ENCODE measurements at regions not wholly inside any gene's neighbourhood (a gene's known extent, or its start where the extent isn't known, plus 50 kb on each side); places are given as distances from the start of the nearest gene placed in this dataset.

DNA sequence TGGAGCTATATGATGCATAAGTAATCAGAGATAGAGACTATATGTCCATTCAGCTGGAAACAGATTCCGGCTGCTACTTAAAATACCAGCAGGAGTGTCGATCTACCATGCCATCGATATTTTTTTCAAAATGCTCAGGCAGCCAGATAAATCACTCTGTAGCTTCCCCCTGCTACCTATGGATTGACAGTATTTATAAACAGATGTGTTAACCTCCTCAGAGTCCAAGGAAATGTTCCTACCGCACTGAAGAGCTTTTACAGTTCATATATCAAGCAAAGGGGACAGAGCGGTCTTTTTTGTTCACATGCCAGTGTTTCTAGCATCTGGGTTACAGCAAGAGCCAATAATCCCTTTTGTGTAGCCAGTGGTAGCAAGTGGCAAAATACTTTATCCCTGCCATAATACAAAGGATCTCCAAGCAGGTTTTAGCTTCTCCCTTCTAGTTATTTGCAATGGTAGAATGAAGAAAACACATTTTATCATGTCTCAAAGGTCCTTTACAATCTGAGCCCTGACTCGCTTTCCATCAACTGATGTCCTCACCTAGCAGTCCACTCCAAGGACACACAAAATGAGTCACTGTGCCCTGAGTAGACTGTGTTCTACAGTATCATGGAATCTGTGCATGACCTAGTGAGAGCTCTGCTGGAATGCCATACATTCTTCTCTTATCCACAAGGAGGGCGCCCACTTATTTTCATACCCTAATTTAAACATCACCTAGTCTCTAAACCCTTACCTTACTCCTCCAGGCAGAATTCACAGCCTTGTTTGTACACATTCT lies 507.0 kb downstream of the TBL1XR1 start:
- no peak for ATAC-seq
- H3K4me1 ChIP-seq: no peaks in the 10 kb centered on the region
- H3K36me3 ChIP-seq (ENCODE audit: insufficient read depth in 1 of 2, low read depth in 1 of 2): no peaks in the 10 kb centered on the region
- intact Hi-C loops (cut with DNase I): no loop called here
- TF ChIP-seq, protein P1, sequence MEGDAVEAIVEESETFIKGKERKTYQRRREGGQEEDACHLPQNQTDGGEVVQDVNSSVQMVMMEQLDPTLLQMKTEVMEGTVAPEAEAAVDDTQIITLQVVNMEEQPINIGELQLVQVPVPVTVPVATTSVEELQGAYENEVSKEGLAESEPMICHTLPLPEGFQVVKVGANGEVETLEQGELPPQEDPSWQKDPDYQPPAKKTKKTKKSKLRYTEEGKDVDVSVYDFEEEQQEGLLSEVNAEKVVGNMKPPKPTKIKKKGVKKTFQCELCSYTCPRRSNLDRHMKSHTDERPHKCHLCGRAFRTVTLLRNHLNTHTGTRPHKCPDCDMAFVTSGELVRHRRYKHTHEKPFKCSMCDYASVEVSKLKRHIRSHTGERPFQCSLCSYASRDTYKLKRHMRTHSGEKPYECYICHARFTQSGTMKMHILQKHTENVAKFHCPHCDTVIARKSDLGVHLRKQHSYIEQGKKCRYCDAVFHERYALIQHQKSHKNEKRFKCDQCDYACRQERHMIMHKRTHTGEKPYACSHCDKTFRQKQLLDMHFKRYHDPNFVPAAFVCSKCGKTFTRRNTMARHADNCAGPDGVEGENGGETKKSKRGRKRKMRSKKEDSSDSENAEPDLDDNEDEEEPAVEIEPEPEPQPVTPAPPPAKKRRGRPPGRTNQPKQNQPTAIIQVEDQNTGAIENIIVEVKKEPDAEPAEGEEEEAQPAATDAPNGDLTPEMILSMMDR (IDR thresholded peaks at IDR 0.05): no peak
- H3K27me3 ChIP-seq (ENCODE audit: insufficient read depth in 3 of 3, low read length in 2 of 3): no peaks in the 10 kb centered on the region
- no peaks in the 10 kb centered on the region for H3K9me3 ChIP-seq
- H3K4me3 ChIP-seq: no peak overlapping the region
- 67 to 75% (median 70%) methylated on average over 7 of the region's 7 CpGs for WGBS, 3 donors
- DNase-seq: no peak
- H3K27ac ChIP-seq: no peak overlapping the region

GRCh38 chr3:176687754-176688153 lies 509.5 kb downstream of the TBL1XR1 start:
- no peaks in the 10 kb centered on the region for H3K4me1 ChIP-seq
- no peak overlapping the region for H3K27ac ChIP-seq
- intact Hi-C loops (cut with DNase I): no loop called here
- H3K9me3 ChIP-seq: no peaks in the 10 kb centered on the region
- no peaks in the 10 kb centered on the region for H3K36me3 ChIP-seq (ENCODE audit: insufficient read depth in 1 of 2, low read depth in 1 of 2)
- WGBS, 3 donors: 84 to 88% (median 88%) methylated on average over 2 of the region's 2 CpGs
- ATAC-seq (no peak), DNase-seq (no peak)
- TF ChIP-seq, protein P1 (IDR thresholded peaks at IDR 0.05): no peak
- H3K27me3 ChIP-seq (ENCODE audit: insufficient read depth in 3 of 3, low read length in 2 of 3): no peaks in the 10 kb centered on the region
- no peak overlapping the region for H3K4me3 ChIP-seq

DNA sequence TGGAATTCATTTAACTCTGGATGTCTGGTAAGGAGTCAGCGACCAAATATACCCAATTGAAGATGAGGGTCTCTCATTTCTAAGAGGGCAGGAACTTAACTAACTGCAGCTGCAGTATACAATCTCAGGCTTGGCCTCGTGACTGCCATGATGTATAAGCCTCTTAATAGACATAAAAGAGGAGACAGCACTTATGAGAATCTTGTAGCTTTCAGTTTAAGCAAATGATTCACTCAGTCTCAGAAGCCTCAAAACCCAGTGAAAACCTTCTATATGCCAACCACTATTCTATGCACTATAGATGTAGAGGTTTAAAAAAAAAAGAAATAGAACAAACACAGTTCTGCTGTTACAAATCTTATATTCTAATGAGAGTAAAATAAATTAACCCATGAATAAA lies 513.9 kb downstream of the TBL1XR1 start:
- DNase-seq (no peak), ATAC-seq (no peak)
- Histone ChIP-seq H3K36me3 (ENCODE audit: insufficient read depth in 1 of 2, low read depth in 1 of 2) (no peaks in the 10 kb centered on the region), H3K4me3 (no peak overlapping the region), H3K27ac (no peak overlapping the region), H3K9me3 (peaks cover 3% of the 10 kb centered on the region), H3K27me3 (ENCODE audit: insufficient read depth in 3 of 3, low read length in 2 of 3) (no peaks in the 10 kb centered on the region), H3K4me1 (no peaks in the 10 kb centered on the region)
- TF ChIP-seq, protein P1 (IDR thresholded peaks at IDR 0.05): no peak
- intact Hi-C loops (cut with DNase I): no loop called here
- 70 to 77% (median 74%) methylated on average over 2 of the region's 2 CpGs for WGBS, 3 donors

- no peaks in the 10 kb centered on the region for H3K27me3 ChIP-seq (ENCODE audit: insufficient read depth in 3 of 3, low read length in 2 of 3)
- TF ChIP-seq, protein P1 (IDR thresholded peaks at IDR 0.05): peak; percentile 29
- no peaks in the 10 kb centered on the region for H3K36me3 ChIP-seq (ENCODE audit: insufficient read depth in 1 of 2, low read depth in 1 of 2)
- no peak overlapping the region for H3K4me3 ChIP-seq
- intact Hi-C loops (cut with DNase I): no loop called here
- 31 to 36% (median 33%) methylated on average over 8 of the region's 8 CpGs for WGBS, 3 donors
- no peak overlapping the region for H3K27ac ChIP-seq
- no peak for DNase-seq
- no peak for ATAC-seq
- peaks cover 3% of the 10 kb centered on the region for H3K9me3 ChIP-seq
- H3K4me1 ChIP-seq: no peaks in the 10 kb centered on the region
These were observed 533.1 kb downstream of the TBL1XR1 start for GRCh38 chr3:176663837-176664831.

All from psoas muscle (tissue), 7 donors.